GM10266 (cell line): ENCODE measurements at regions not wholly inside any gene's neighbourhood (a gene's known extent, or its start where the extent isn't known, plus 50 kb on each side); places are given as distances from the start of the nearest gene placed in this dataset.

Experiments
- DNase-seq: peaks from one replicate; pipeline ENCODE4 v3.0.0; 2012; ENCODE audit errors: extremely low spot score
- CTCF ChIP-seq: IDR thresholded peaks from 2 replicates; pipeline ENCODE4 v1.5.1; 2012; ENCODE audit warnings: mild to moderate bottlenecking, low read depth; ENCODE audit not compliant: control insufficient read depth, insufficient read depth; ENCODE audit errors: missing control alignments

- no peak for DNase-seq
- TF ChIP-seq CTCF: no peak
These were observed 96.4 kb upstream of the CNKSR3 start for GRCh38 chr6:154606860-154607259.

- no peak for TF ChIP-seq CTCF
- DNase-seq: no peak
These were observed 100.8 kb upstream of the CNKSR3 start for GRCh38 chr6:154611241-154611640.

GRCh38 chr6:154611847-154612246 lies 101.4 kb upstream of the CNKSR3 start:
- no peak for DNase-seq
- no peak for TF ChIP-seq CTCF

GRCh38 chr6:154613137-154613676 lies 102.7 kb upstream of the CNKSR3 start:
- no peak for DNase-seq
- no peak for TF ChIP-seq CTCF

- no peak for TF ChIP-seq CTCF
- DNase-seq: no peak
These were observed 103.6 kb upstream of the CNKSR3 start for GRCh38 chr6:154614101-154614500.

- TF ChIP-seq CTCF: no peak
- DNase-seq: no peak
These were observed 104.2 kb upstream of the CNKSR3 start for GRCh38 chr6:154614641-154615040.

GRCh38 chr6:154615483-154616025 lies 105.1 kb upstream of the CNKSR3 start:
- TF ChIP-seq CTCF: no peak

More at GRCh38 chr6:154615483-154616025, 105.1 kb upstream of the CNKSR3 start:
- no peak for DNase-seq
